ENCODE measurements at regions not wholly inside any gene's neighbourhood (a gene's known extent, or its start where the extent isn't known, plus 50 kb on each side); places are given as distances from the start of the nearest gene placed in this dataset.

GRCh38 chr4:29009908-29010307, 1710.3 kb upstream of the PCDH7 start:
- Histone ChIP-seq H3K36me3 (ENCODE audit: control insufficient read depth in 1 of 2, insufficient read depth in 2 of 2, low read length in 1 of 2) (no peaks in the 10 kb centered on the region), H3K27me3 (ENCODE audit: control insufficient read depth in 1 of 2, insufficient read depth in 2 of 2, low read length in 1 of 2) (no peaks in the 10 kb centered on the region), H3K4me3 (ENCODE audit: low read length in 2 of 2) (no peak overlapping the region), H3K4me1 (ENCODE audit: control insufficient read depth in 1 of 2, insufficient read depth in 2 of 2, low read length in 2 of 2) (no peaks in the 10 kb centered on the region), H3K9me3 (ENCODE audit: control insufficient read depth, low read length) (no peaks in the 10 kb centered on the region), H3K27ac (ENCODE audit: low read depth in 1 of 2, low read length in 2 of 2) (no peak overlapping the region)
- WGBS, 2 donors: 50 to 55% methylated on average over 5 of the region's 5 CpGs
- intact Hi-C loops (cut with DNase I): no loop called here
- ATAC-seq (ENCODE audit: low FRiP score): no peak
- no peak for DNase-seq

- no peaks in the 10 kb centered on the region for H3K27me3 ChIP-seq (ENCODE audit: control insufficient read depth in 1 of 2, insufficient read depth in 2 of 2, low read length in 1 of 2)
- intact Hi-C loops (cut with DNase I): no loop called here
- DNase-seq: no peak
- H3K4me1 ChIP-seq (ENCODE audit: control insufficient read depth in 1 of 2, insufficient read depth in 2 of 2, low read length in 2 of 2): no peaks in the 10 kb centered on the region
- H3K4me3 ChIP-seq (ENCODE audit: low read length in 2 of 2): no peak overlapping the region
- no peaks in the 10 kb centered on the region for H3K36me3 ChIP-seq (ENCODE audit: control insufficient read depth in 1 of 2, insufficient read depth in 2 of 2, low read length in 1 of 2)
- WGBS, 2 donors: 54 to 61% methylated on average over 2 of the region's 2 CpGs
- no peak overlapping the region for H3K27ac ChIP-seq (ENCODE audit: low read depth in 1 of 2, low read length in 2 of 2)
- no peaks in the 10 kb centered on the region for H3K9me3 ChIP-seq (ENCODE audit: control insufficient read depth, low read length)
- no peak for ATAC-seq (ENCODE audit: low FRiP score)
These were observed 1706.8 kb upstream of the PCDH7 start for GRCh38 chr4:29013341-29013740.

- H3K4me1 ChIP-seq (ENCODE audit: control insufficient read depth in 1 of 2, insufficient read depth in 2 of 2, low read length in 2 of 2): no peaks in the 10 kb centered on the region
- ATAC-seq (ENCODE audit: low FRiP score): no peak
- WGBS, 2 donors: 87 to 92% methylated on average over 4 of the region's 4 CpGs
- DNase-seq: no peak
- no peaks in the 10 kb centered on the region for H3K27me3 ChIP-seq (ENCODE audit: control insufficient read depth in 1 of 2, insufficient read depth in 2 of 2, low read length in 1 of 2)
- no peak overlapping the region for H3K4me3 ChIP-seq (ENCODE audit: low read length in 2 of 2)
- intact Hi-C loops (cut with DNase I): no loop called here
- no peaks in the 10 kb centered on the region for H3K9me3 ChIP-seq (ENCODE audit: control insufficient read depth, low read length)
- H3K27ac ChIP-seq (ENCODE audit: low read depth in 1 of 2, low read length in 2 of 2): no peak overlapping the region
- H3K36me3 ChIP-seq (ENCODE audit: control insufficient read depth in 1 of 2, insufficient read depth in 2 of 2, low read length in 1 of 2): no peaks in the 10 kb centered on the region
These were observed 1705.6 kb upstream of the PCDH7 start for GRCh38 chr4:29014555-29014954.

GRCh38 chr4:29033703-29034102, 1686.5 kb upstream of the PCDH7 start:
- WGBS, 2 donors: 63 to 74% methylated on average over 1 of the region's 1 CpG
- DNase-seq (no peak), ATAC-seq (ENCODE audit: low FRiP score) (no peak)
- no peaks in the 10 kb centered on the region for H3K4me1 ChIP-seq (ENCODE audit: control insufficient read depth in 1 of 2, insufficient read depth in 2 of 2, low read length in 2 of 2)
- no peaks in the 10 kb centered on the region for H3K27me3 ChIP-seq (ENCODE audit: control insufficient read depth in 1 of 2, insufficient read depth in 2 of 2, low read length in 1 of 2)
- no peak overlapping the region for H3K27ac ChIP-seq (ENCODE audit: low read depth in 1 of 2, low read length in 2 of 2)
- no peak overlapping the region for H3K4me3 ChIP-seq (ENCODE audit: low read length in 2 of 2)
- intact Hi-C loops (cut with DNase I): no loop called here
- peaks cover 2% of the 10 kb centered on the region for H3K9me3 ChIP-seq (ENCODE audit: control insufficient read depth, low read length)
- H3K36me3 ChIP-seq (ENCODE audit: control insufficient read depth in 1 of 2, insufficient read depth in 2 of 2, low read length in 1 of 2): no peaks in the 10 kb centered on the region

GRCh38 chr4:29037501-29037900, 1682.7 kb upstream of the PCDH7 start:
- H3K4me1 ChIP-seq (ENCODE audit: control insufficient read depth in 1 of 2, insufficient read depth in 2 of 2, low read length in 2 of 2): no peaks in the 10 kb centered on the region
- no peaks in the 10 kb centered on the region for H3K27me3 ChIP-seq (ENCODE audit: control insufficient read depth in 1 of 2, insufficient read depth in 2 of 2, low read length in 1 of 2)
- no peaks in the 10 kb centered on the region for H3K36me3 ChIP-seq (ENCODE audit: control insufficient read depth in 1 of 2, insufficient read depth in 2 of 2, low read length in 1 of 2)
- peaks cover 2% of the 10 kb centered on the region for H3K9me3 ChIP-seq (ENCODE audit: control insufficient read depth, low read length)
- no peak overlapping the region for H3K4me3 ChIP-seq (ENCODE audit: low read length in 2 of 2)
- intact Hi-C loops (cut with DNase I): no loop called here
- no peak for DNase-seq
- no peak for ATAC-seq (ENCODE audit: low FRiP score)
- WGBS, 2 donors: 86% methylated on average over 5 of the region's 5 CpGs
- no peak overlapping the region for H3K27ac ChIP-seq (ENCODE audit: low read depth in 1 of 2, low read length in 2 of 2)

- no peak for ATAC-seq (ENCODE audit: low FRiP score)
- 69% methylated on average over 5 of the region's 5 CpGs for WGBS, 2 donors
- H3K4me1 ChIP-seq (ENCODE audit: control insufficient read depth in 1 of 2, insufficient read depth in 2 of 2, low read length in 2 of 2): no peaks in the 10 kb centered on the region
These were observed 1676.8 kb upstream of the PCDH7 start for GRCh38 chr4:29043411-29043810.

GRCh38 chr4:29046186-29046585, 1674.0 kb upstream of the PCDH7 start:
- intact Hi-C loops (cut with DNase I): no loop called here
- Histone ChIP-seq H3K4me1 (ENCODE audit: control insufficient read depth in 1 of 2, insufficient read depth in 2 of 2, low read length in 2 of 2) (no peaks in the 10 kb centered on the region), H3K27me3 (ENCODE audit: control insufficient read depth in 1 of 2, insufficient read depth in 2 of 2, low read length in 1 of 2) (no peaks in the 10 kb centered on the region), H3K4me3 (ENCODE audit: low read length in 2 of 2) (no peak overlapping the region), H3K36me3 (ENCODE audit: control insufficient read depth in 1 of 2, insufficient read depth in 2 of 2, low read length in 1 of 2) (no peaks in the 10 kb centered on the region), H3K27ac (ENCODE audit: low read depth in 1 of 2, low read length in 2 of 2) (no peak overlapping the region), H3K9me3 (ENCODE audit: control insufficient read depth, low read length) (no peaks in the 10 kb centered on the region)
- ATAC-seq (ENCODE audit: low FRiP score): no peak
- WGBS, 2 donors: 42 to 51% methylated on average over 2 of the region's 2 CpGs
- DNase-seq: no peak

More at GRCh38 chr4:29043411-29043810, 1676.8 kb upstream of the PCDH7 start:
- Histone ChIP-seq H3K27me3 (ENCODE audit: control insufficient read depth in 1 of 2, insufficient read depth in 2 of 2, low read length in 1 of 2) (no peaks in the 10 kb centered on the region), H3K27ac (ENCODE audit: low read depth in 1 of 2, low read length in 2 of 2) (no peak overlapping the region), H3K4me3 (ENCODE audit: low read length in 2 of 2) (no peak overlapping the region), H3K9me3 (ENCODE audit: control insufficient read depth, low read length) (no peaks in the 10 kb centered on the region), H3K36me3 (ENCODE audit: control insufficient read depth in 1 of 2, insufficient read depth in 2 of 2, low read length in 1 of 2) (no peaks in the 10 kb centered on the region)
- DNase-seq: no peak
- intact Hi-C loops (cut with DNase I): no loop called here

- intact Hi-C loops (cut with DNase I): no loop called here
- no peak overlapping the region for H3K27ac ChIP-seq (ENCODE audit: low read depth in 1 of 2, low read length in 2 of 2)
- no peak for ATAC-seq (ENCODE audit: low FRiP score)
- no peaks in the 10 kb centered on the region for H3K36me3 ChIP-seq (ENCODE audit: control insufficient read depth in 1 of 2, insufficient read depth in 2 of 2, low read length in 1 of 2)
- no peaks in the 10 kb centered on the region for H3K4me1 ChIP-seq (ENCODE audit: control insufficient read depth in 1 of 2, insufficient read depth in 2 of 2, low read length in 2 of 2)
- no peaks in the 10 kb centered on the region for H3K9me3 ChIP-seq (ENCODE audit: control insufficient read depth, low read length)
- no peak overlapping the region for H3K4me3 ChIP-seq (ENCODE audit: low read length in 2 of 2)
- no peaks in the 10 kb centered on the region for H3K27me3 ChIP-seq (ENCODE audit: control insufficient read depth in 1 of 2, insufficient read depth in 2 of 2, low read length in 1 of 2)
- no peak for DNase-seq
- 47 to 66% methylated on average over 2 of the region's 2 CpGs for WGBS, 2 donors
These were observed 1673.4 kb upstream of the PCDH7 start for GRCh38 chr4:29046781-29047180.

- H3K27me3 ChIP-seq (ENCODE audit: control insufficient read depth in 1 of 2, insufficient read depth in 2 of 2, low read length in 1 of 2): no peaks in the 10 kb centered on the region
- 93 to 96% methylated on average over 26 to 28 of the region's 28 CpGs for WGBS, 2 donors
- intact Hi-C loops (cut with DNase I): no loop called here
- no peak overlapping the region for H3K4me3 ChIP-seq (ENCODE audit: low read length in 2 of 2)
- H3K9me3 ChIP-seq (ENCODE audit: control insufficient read depth, low read length): no peaks in the 10 kb centered on the region
- DNase-seq: peak in 1 of 2 donors; percentile 70
- no peaks in the 10 kb centered on the region for H3K4me1 ChIP-seq (ENCODE audit: control insufficient read depth in 1 of 2, insufficient read depth in 2 of 2, low read length in 2 of 2)
- no peak overlapping the region for H3K27ac ChIP-seq (ENCODE audit: low read depth in 1 of 2, low read length in 2 of 2)
- no peak for ATAC-seq (ENCODE audit: low FRiP score)
- H3K36me3 ChIP-seq (ENCODE audit: control insufficient read depth in 1 of 2, insufficient read depth in 2 of 2, low read length in 1 of 2): no peaks in the 10 kb centered on the region
These were observed 1672.7 kb upstream of the PCDH7 start for GRCh38 chr4:29047341-29048041.
